MM.1S (cell line): ENCODE measurements at regions not wholly inside any gene's neighbourhood (a gene's known extent, or its start where the extent isn't known, plus 50 kb on each side); places are given as distances from the start of the nearest gene placed in this dataset.

Source experiments
- DNase-seq: peaks from one replicate; pipeline ENCODE4 v3.0.0-alpha.2; 2015
- H2AFZ ChIP-seq: fragments of 300-600 bp; sonication (generic); 2 replicates; pipeline ENCODE4 v1.6.0; 2016; ENCODE audit warnings: antibody characterized with exemption, low read length
- H3F3A ChIP-seq: fragments of 300-600 bp; sonication (generic); 2 replicates; pipeline ENCODE4 v1.6.1; 2016; ENCODE audit warnings: mild to moderate bottlenecking, antibody characterized with exemption, low read length, moderate library complexity, mixed read lengths; ENCODE audit not compliant: insufficient read depth
- H3K27ac ChIP-seq: fragments of 300-600 bp; sonication (generic); 2 replicates; pipeline ENCODE4 v1.5.1; 2016; ENCODE audit warnings: mild to moderate bottlenecking, low read length
- H3K27me3 ChIP-seq: fragments of 300-600 bp; sonication (generic); replicated peaks from 2 replicates; pipeline ENCODE4 v1.6.0; 2016; ENCODE audit warnings: low read length; ENCODE audit not compliant: insufficient read depth
- H3K36me3 ChIP-seq: fragments of 300-600 bp; sonication (generic); replicated peaks from 2 replicates; pipeline ENCODE4 v1.6.1; 2016; ENCODE audit warnings: mild to moderate bottlenecking, low read length, mixed read lengths; ENCODE audit not compliant: insufficient read depth
- H3K4me1 ChIP-seq: fragments of 300-600 bp; sonication (generic); 2 replicates; pipeline ENCODE4 v1.6.1; 2016; ENCODE audit warnings: low read length, mixed read lengths
- H3K4me2 ChIP-seq: fragments of 300-600 bp; sonication (generic); 2 replicates; pipeline ENCODE4 v1.6.0; 2016; ENCODE audit warnings: low read depth, low read length
- H3K4me3 ChIP-seq: fragments of 300-600 bp; sonication (generic); 2 replicates; pipeline ENCODE4 v1.5.1; 2016; ENCODE audit warnings: low read length, mixed read lengths
- H3K79me2 ChIP-seq: fragments of 300-600 bp; sonication (generic); 2 replicates; pipeline ENCODE4 v1.6.1; 2016; ENCODE audit warnings: mixed run types, low read length, mixed read lengths
- H3K9ac ChIP-seq: fragments of 300-600 bp; sonication (generic); 2 replicates; pipeline ENCODE4 v1.6.1; 2016; ENCODE audit warnings: low read length, mixed read lengths
- H3K9me2 ChIP-seq: fragments of 300-600 bp; sonication (generic); replicated peaks from 2 replicates; pipeline ENCODE4 v1.6.1; 2016; ENCODE audit warnings: mild to moderate bottlenecking, low read length, mixed read lengths; ENCODE audit not compliant: insufficient read depth
- H3K9me3 ChIP-seq: fragments of 300-600 bp; sonication (generic); replicated peaks from 2 replicates; pipeline ENCODE4 v1.6.1; 2016; ENCODE audit warnings: mild to moderate bottlenecking, low read length, mixed read lengths; ENCODE audit not compliant: insufficient read depth
- H4K20me1 ChIP-seq: fragments of 300-600 bp; sonication (generic); 2 replicates; pipeline ENCODE4 v1.6.1; 2016; ENCODE audit warnings: mild to moderate bottlenecking, low read length, moderate library complexity, mixed read lengths; ENCODE audit not compliant: insufficient read depth
- EZH2 ChIP-seq: fragments of 300-600 bp; sonication (generic); optimal IDR thresholded peaks from 2 replicates; pipeline ENCODE3; 2017; ENCODE audit warnings: low read depth, mild to moderate bottlenecking, antibody characterized with exemption, low read length, mixed read lengths
- EZH2phosphoT487 ChIP-seq: fragments of 300-600 bp; sonication (generic); IDR thresholded peaks from 2 replicates; pipeline ENCODE4 v1.6.1; 2018; ENCODE audit warnings: antibody characterized with exemption, low read length
- TF ChIP-seq, protein P1 (sequence below): fragments of 300-600 bp; sonication (generic); IDR thresholded peaks from 2 replicates; pipeline ENCODE4 v1.5.1; 2016; ENCODE audit warnings: antibody characterized with exemption, low read length, mixed read lengths

DNA sequence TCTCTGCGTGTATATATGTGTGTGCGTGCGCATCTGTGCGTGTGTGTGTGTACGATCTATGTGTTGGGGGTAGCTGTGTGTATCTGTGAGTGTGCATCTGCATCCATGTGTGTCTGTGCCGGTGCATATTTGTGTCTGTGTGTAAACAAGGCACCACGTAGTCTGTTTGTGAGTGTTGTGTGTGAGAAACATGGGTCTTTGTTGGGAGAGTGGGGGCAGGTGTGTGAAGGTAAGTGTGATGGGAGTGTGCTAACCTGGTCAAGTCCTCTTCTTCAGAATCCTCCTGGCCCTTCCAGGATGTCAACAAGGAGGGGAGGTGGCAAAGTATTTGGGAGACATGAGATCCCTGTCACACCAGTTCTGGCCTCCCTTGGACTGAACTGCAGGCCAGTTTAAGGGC is 87.2 kb downstream of the HIF1AN start:
- no peaks in the 10 kb centered on the region for H3K36me3 ChIP-seq
- DNase-seq, result no peak
- H3K27ac ChIP-seq, result no peak overlapping the region
- no peaks in the 10 kb centered on the region for H3F3A ChIP-seq
- H3K4me1 ChIP-seq, result no peaks in the 10 kb centered on the region
- H3K4me3 ChIP-seq, result no peak overlapping the region
- no peaks in the 10 kb centered on the region for H3K79me2 ChIP-seq
- H3K9ac ChIP-seq, result no peak overlapping the region
- H3K9me3 ChIP-seq, result no peaks in the 10 kb centered on the region
- peaks cover 82% of the 10 kb centered on the region for H3K27me3 ChIP-seq
- TF ChIP-seq, protein P1, sequence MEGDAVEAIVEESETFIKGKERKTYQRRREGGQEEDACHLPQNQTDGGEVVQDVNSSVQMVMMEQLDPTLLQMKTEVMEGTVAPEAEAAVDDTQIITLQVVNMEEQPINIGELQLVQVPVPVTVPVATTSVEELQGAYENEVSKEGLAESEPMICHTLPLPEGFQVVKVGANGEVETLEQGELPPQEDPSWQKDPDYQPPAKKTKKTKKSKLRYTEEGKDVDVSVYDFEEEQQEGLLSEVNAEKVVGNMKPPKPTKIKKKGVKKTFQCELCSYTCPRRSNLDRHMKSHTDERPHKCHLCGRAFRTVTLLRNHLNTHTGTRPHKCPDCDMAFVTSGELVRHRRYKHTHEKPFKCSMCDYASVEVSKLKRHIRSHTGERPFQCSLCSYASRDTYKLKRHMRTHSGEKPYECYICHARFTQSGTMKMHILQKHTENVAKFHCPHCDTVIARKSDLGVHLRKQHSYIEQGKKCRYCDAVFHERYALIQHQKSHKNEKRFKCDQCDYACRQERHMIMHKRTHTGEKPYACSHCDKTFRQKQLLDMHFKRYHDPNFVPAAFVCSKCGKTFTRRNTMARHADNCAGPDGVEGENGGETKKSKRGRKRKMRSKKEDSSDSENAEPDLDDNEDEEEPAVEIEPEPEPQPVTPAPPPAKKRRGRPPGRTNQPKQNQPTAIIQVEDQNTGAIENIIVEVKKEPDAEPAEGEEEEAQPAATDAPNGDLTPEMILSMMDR, result no peak
- no peak for TF ChIP-seq EZH2
- TF ChIP-seq EZH2phosphoT487, result no peak
- no peaks in the 10 kb centered on the region for H4K20me1 ChIP-seq
- no peak overlapping the region for H3K4me2 ChIP-seq
- H2AFZ ChIP-seq, result no peak overlapping the region
- H3K9me2 ChIP-seq, result no peaks in the 10 kb centered on the region

GRCh38 chr10:100623521-100624230 is 87.9 kb downstream of the HIF1AN start:
- Histone ChIP-seq H3K4me1 (no peaks in the 10 kb centered on the region), H3K27me3 (peaks cover 75% of the 10 kb centered on the region), H3K4me2 (no peak overlapping the region), H3K4me3 (no peak overlapping the region), H3F3A (no peaks in the 10 kb centered on the region), H3K36me3 (no peaks in the 10 kb centered on the region), H3K9me3 (no peaks in the 10 kb centered on the region), H3K9ac (no peak overlapping the region), H4K20me1 (no peaks in the 10 kb centered on the region), H3K79me2 (no peaks in the 10 kb centered on the region), H3K27ac (no peak overlapping the region), H2AFZ (no peak overlapping the region), H3K9me2 (no peaks in the 10 kb centered on the region)
- no peak for TF ChIP-seq EZH2phosphoT487
- TF ChIP-seq, protein P1, result no peak
- TF ChIP-seq EZH2, result no peak
- DNase-seq, result no peak

- no peaks in the 10 kb centered on the region for H3K9me3 ChIP-seq
- no peak overlapping the region for H3K4me2 ChIP-seq
- no peak overlapping the region for H3K27ac ChIP-seq
- H3K9ac ChIP-seq, result no peak overlapping the region
- H3K4me3 ChIP-seq, result no peak overlapping the region
- H4K20me1 ChIP-seq, result no peaks in the 10 kb centered on the region
- no peak for DNase-seq
- no peaks in the 10 kb centered on the region for H3K36me3 ChIP-seq
- TF ChIP-seq, protein P1, result no peak
- TF ChIP-seq EZH2phosphoT487, result no peak
- TF ChIP-seq EZH2, result no peak
- no peak overlapping the region for H2AFZ ChIP-seq
- no peaks in the 10 kb centered on the region for H3F3A ChIP-seq
- peaks cover 69% of the 10 kb centered on the region for H3K27me3 ChIP-seq
- H3K4me1 ChIP-seq, result no peaks in the 10 kb centered on the region
- no peaks in the 10 kb centered on the region for H3K9me2 ChIP-seq
- no peaks in the 10 kb centered on the region for H3K79me2 ChIP-seq
Measured at GRCh38 chr10:100624298-100624697, 88.6 kb downstream of the HIF1AN start.
